B cell (primary cell): ENCODE measurements at regions not wholly inside any gene's neighbourhood (a gene's known extent, or its start where the extent isn't known, plus 50 kb on each side); places are given as distances from the start of the nearest gene placed in this dataset.

Experiments
- ATAC-seq: fragments of 200-7000 bp; cut with Tn5 transposase; one replicate; pipeline ENCODE4 v1.10.0; 2021; ENCODE audit warnings: low read depth, mild to moderate bottlenecking, moderate number of reproducible peaks, moderate library complexity
- CTCF ChIA-PET: fragments of 350-600 bp; sonication (Branson Sonifier 250); formaldehyde crosslinking; loops from one replicate; lab custom pipeline; 2021; ENCODE audit warnings: antibody characterized with exemption, inconsistent platforms; lab: Charles Lee
- POLR2A ChIA-PET: fragments of 350-600 bp; sonication (Branson Sonifier 250); formaldehyde crosslinking; loops from one replicate; lab custom pipeline; 2021; ENCODE audit warnings: antibody characterized with exemption; lab: Charles Lee
- DNase-seq: peaks from one replicate; pipeline ENCODE4 v3.0.0; 2013
- H2AFZ ChIP-seq: 2 replicates; pipeline ENCODE4 v1.6.1; 2012; ENCODE audit warnings: mild to moderate bottlenecking, low read depth, low read length; ENCODE audit not compliant: insufficient read depth, poor library complexity, severe bottlenecking
- H3K27ac ChIP-seq, 2 donors: 1 replicate in 1 of 2; 2 replicates in 1 of 2; pipeline ENCODE4 v1.5.1; 2012 to 2013; ENCODE audit warnings: low read length in 2 of 2, mild to moderate bottlenecking in 2 of 2, moderate library complexity in 1 of 2
- H3K27me3 ChIP-seq, 4 experiments: fragments of 200-600 bp in 1 of 4; sonication (generic) in 1 of 4; replicated peaks in 1 of 4; 1 replicate in 2 of 4; 2 replicates in 2 of 4; pipeline versions ENCODE4 v1.6.1 to v1.7.0; 2013 to 2016; ENCODE audit warnings: low read length in 3 of 4, mild to moderate bottlenecking in 2 of 4, mixed read lengths in 1 of 4, moderate library complexity in 1 of 4; ENCODE audit not compliant: insufficient read depth in 4 of 4, control insufficient read depth in 3 of 4; ENCODE audit errors: control extremely low read depth in 1 of 4
- H3K36me3 ChIP-seq, 2 experiments: replicated peaks in 1 of 2; 1 replicate in 1 of 2; 2 replicates in 1 of 2; pipeline versions ENCODE4 v1.6.1 to v1.7.1; 2013; ENCODE audit warnings: low read length in 1 of 2; ENCODE audit not compliant: insufficient read depth in 2 of 2, control insufficient read depth in 1 of 2; ENCODE audit errors: control extremely low read depth in 1 of 2, extremely low read depth in 1 of 2
- H3K4me1 ChIP-seq, 2 donors: fragments of 200-600 bp in 1 of 2; sonication (generic) in 1 of 2; 1 replicate in 1 of 2; 2 replicates in 1 of 2; pipeline versions ENCODE4 v1.5.1 to v1.6.1; 2013 to 2017; ENCODE audit warnings: low read length in 2 of 2; ENCODE audit not compliant: control insufficient read depth in 2 of 2, insufficient read depth in 2 of 2
- H3K4me2 ChIP-seq: replicated peaks from 2 replicates; pipeline ENCODE3; 2012; ENCODE audit warnings: mild to moderate bottlenecking, low read depth, low read length; ENCODE audit not compliant: poor library complexity, severe bottlenecking
- H3K4me3 ChIP-seq, 5 experiments: fragments of 200-600 bp in 1 of 5; sonication (generic) in 1 of 5; 1 replicate in 3 of 5; 2 replicates in 2 of 5; pipeline versions ENCODE4 v1.5.1 to v1.7.0; 2011 to 2016; ENCODE audit warnings: low read length in 4 of 5, mild to moderate bottlenecking in 4 of 5, low read depth in 2 of 5, control low read depth in 1 of 5, moderate library complexity in 1 of 5; ENCODE audit not compliant: insufficient read depth in 1 of 5; ENCODE audit errors: control extremely low read depth in 1 of 5, extremely low read depth in 1 of 5
- H3K79me2 ChIP-seq: fragments of 200-600 bp; sonication (generic); one replicate; pipeline ENCODE4 v1.6.0; 2016; ENCODE audit warnings: low read length; ENCODE audit not compliant: control insufficient read depth, insufficient read depth
- H3K9ac ChIP-seq: fragments of 200-600 bp; sonication (generic); 2 replicates; pipeline ENCODE4 v1.6.1; 2017; ENCODE audit warnings: mild to moderate bottlenecking, low read length, moderate library complexity
- H3K9me3 ChIP-seq, 3 donors: one replicate each; pipeline versions ENCODE4 v1.6.1 to v1.7.1; 2013; ENCODE audit warnings: low read length in 2 of 3; ENCODE audit not compliant: control insufficient read depth in 2 of 3, insufficient read depth in 1 of 3; ENCODE audit errors: control extremely low read depth in 1 of 3
- H4K20me1 ChIP-seq: 2 replicates; pipeline ENCODE4 v1.6.0; 2012; ENCODE audit warnings: mild to moderate bottlenecking, low read length; ENCODE audit not compliant: insufficient read depth, control insufficient read depth, poor library complexity, severe bottlenecking
- H3K27ac Mint-ChIP-seq: one replicate; pipeline ENCODE4 v1.8.0; 2021; ENCODE audit warnings: mixed read lengths
- H3K27me3 Mint-ChIP-seq: one replicate; pipeline ENCODE4 v1.8.0; 2021; ENCODE audit warnings: mixed read lengths
- H3K4me1 Mint-ChIP-seq: one replicate; pipeline ENCODE4 v1.8.0; 2021; ENCODE audit warnings: mixed read lengths
- H3K4me3 Mint-ChIP-seq: one replicate; pipeline ENCODE4 v1.8.0; 2021; ENCODE audit warnings: mixed read lengths
- H3K9me3 Mint-ChIP-seq: one replicate; pipeline ENCODE4 v1.8.0; 2022; ENCODE audit warnings: mixed read lengths; ENCODE audit not compliant: insufficient read depth
- CTCF ChIP-seq: fragments of 200-600 bp; IDR thresholded peaks from one replicate; pipeline ENCODE4 v1.8.0; 2022; ENCODE audit warnings: antibody characterized with exemption, mild to moderate bottlenecking
- EZH2 ChIP-seq: IDR thresholded peaks from 2 replicates; pipeline ENCODE4 v1.6.1; 2012; ENCODE audit warnings: borderline replicate concordance, low read depth, mild to moderate bottlenecking, moderate library complexity, low read length; ENCODE audit not compliant: insufficient read depth, poor library complexity, severe bottlenecking
- WGBS: methylation state at CpG from one replicate; pipeline ENCODE4 v1.1.5; 2013; ENCODE audit warnings: missing lambda C conversion rate; ENCODE audit not compliant: insufficient coverage; 5-methylcytosine and 5-hydroxymethylcytosine counted together
- intact Hi-C: fragments of 100-400 bp; cut with micrococcal nuclease; formaldehyde crosslinking; loops from one replicate; pipeline ENCODE4 v1.10.0; 2022

- no peaks in the 10 kb centered on the region for H3K9me3 Mint-ChIP-seq
- Histone ChIP-seq H4K20me1 (no peaks in the 10 kb centered on the region), H3K4me2 (no peak overlapping the region), H3K36me3 (no peaks in the 10 kb centered on the region), H3K4me1 (peaks cover 22 to 32% of the 10 kb centered on the region in 2 donors), H2AFZ (no peak overlapping the region), H3K9me3 (peaks cover 0 to 6% (median 0%) of the 10 kb centered on the region in 3 donors), H3K4me3 (no peak overlapping the region), H3K79me2 (peaks cover 5% of the 10 kb centered on the region), H3K27me3 (no peaks in the 10 kb centered on the region), H3K9ac (no peak overlapping the region), H3K27ac (no peak overlapping the region)
- ATAC-seq = no peak
- POLR2A ChIA-PET = no interaction called here
- 72% methylated on average over 8 of the region's 8 CpGs for WGBS
- no peak overlapping the region for H3K27ac Mint-ChIP-seq
- CTCF ChIA-PET = no interaction called here
- H3K4me1 Mint-ChIP-seq = peaks cover 44% of the 10 kb centered on the region
- intact Hi-C loops = no loop called here
- no peak for DNase-seq
- no peak overlapping the region for H3K4me3 Mint-ChIP-seq
- no peaks in the 10 kb centered on the region for H3K27me3 Mint-ChIP-seq
- TF ChIP-seq EZH2 = no peak
- TF ChIP-seq CTCF = no peak
Measured at GRCh38 chr2:101617796-101618195, 79.7 kb upstream of the MAP4K4 start.

GRCh38 chr2:101617188-101617587 is 80.3 kb upstream of the MAP4K4 start:
- H3K9me3 ChIP-seq = peaks cover 0 to 3% (median 0%) of the 10 kb centered on the region in 3 donors
- no peak overlapping the region for H3K4me3 ChIP-seq
- no peaks in the 10 kb centered on the region for H4K20me1 ChIP-seq
- ChIA-PET POLR2A (no interaction called here), CTCF (no interaction called here)
- H3K36me3 ChIP-seq = no peaks in the 10 kb centered on the region
- ATAC-seq (no peak), DNase-seq (no peak)
- H3K27ac ChIP-seq = no peak overlapping the region
- H3K27me3 Mint-ChIP-seq = no peaks in the 10 kb centered on the region
- no peak overlapping the region for H3K4me2 ChIP-seq
- no peak overlapping the region for H2AFZ ChIP-seq
- no peak for TF ChIP-seq CTCF
- no peak for TF ChIP-seq EZH2
- intact Hi-C loops = no loop called here
- no peak overlapping the region for H3K4me3 Mint-ChIP-seq
- WGBS = 100% methylated on average over 5 of the region's 8 CpGs
- peaks cover 5% of the 10 kb centered on the region for H3K79me2 ChIP-seq
- peaks cover 38% of the 10 kb centered on the region for H3K4me1 Mint-ChIP-seq
- peak overlapping the region; percentile 21 for H3K27ac Mint-ChIP-seq
- H3K27me3 ChIP-seq = no peaks in the 10 kb centered on the region
- H3K4me1 ChIP-seq = peaks cover 17 to 26% of the 10 kb centered on the region in 2 donors
- H3K9me3 Mint-ChIP-seq = no peaks in the 10 kb centered on the region
- H3K9ac ChIP-seq = no peak overlapping the region
